OCI-LY3 (cell line): ENCODE measurements at regions not wholly inside any gene's neighbourhood (a gene's known extent, or its start where the extent isn't known, plus 50 kb on each side); places are given as distances from the start of the nearest gene placed in this dataset.

Experiments
- H2AFZ ChIP-seq: fragments of 200-600, 300-600 bp; shearing (Covaris generic); 2 replicates; pipeline ENCODE4 v1.6.0; 2014; ENCODE audit warnings: antibody characterized with exemption, low read depth, low read length
- H3K27ac ChIP-seq: fragments of 200-600, 300-600 bp; sonication (generic); 2 replicates; pipeline ENCODE4 v1.5.1; 2014; ENCODE audit warnings: mild to moderate bottlenecking, low read length, moderate library complexity, mixed read lengths
- H3K27me3 ChIP-seq: fragments of 200-600, 300-600 bp; sonication (generic); 2 replicates; pipeline ENCODE4 v1.6.1; 2014; ENCODE audit warnings: low read depth, low read length, mixed read lengths
- H3K36me3 ChIP-seq: fragments of 200-600, 300-600 bp; sonication (generic); replicated peaks from 2 replicates; pipeline ENCODE3; 2014; ENCODE audit warnings: low read depth, low read length, mixed read lengths
- H3K4me1 ChIP-seq: fragments of 300-600, 200-600 bp; sonication (generic); 2 replicates; pipeline ENCODE4 v1.6.1; 2014; ENCODE audit warnings: low read length, mixed read lengths
- H3K4me2 ChIP-seq: fragments of 200-600, 300-600 bp; sonication (generic); 2 replicates; pipeline ENCODE4 v1.6.1; 2014; ENCODE audit warnings: low read length, mixed read lengths
- H3K4me3 ChIP-seq: fragments of 300-600, 200-600 bp; sonication (generic); 2 replicates; pipeline ENCODE4 v1.5.1; 2014; ENCODE audit warnings: antibody characterized with exemption, mild to moderate bottlenecking, low read length, moderate library complexity
- H3K79me2 ChIP-seq: fragments of 300-600, 200-600 bp; shearing (Covaris generic); 2 replicates; pipeline ENCODE4 v1.6.1; 2014; ENCODE audit warnings: mild to moderate bottlenecking, low read length, mixed read lengths
- H3K9ac ChIP-seq: fragments of 300-600, 200-600 bp; shearing (Covaris generic); 2 replicates; pipeline ENCODE4 v1.6.0; 2014; ENCODE audit warnings: mild to moderate bottlenecking, low read length, moderate library complexity
- H3K9me3 ChIP-seq: fragments of 200-600, 300-600 bp; shearing (Covaris generic); 2 replicates; pipeline ENCODE4 v1.6.1; 2014; ENCODE audit warnings: low read length, mixed read lengths; ENCODE audit not compliant: insufficient read depth
- H4K20me1 ChIP-seq: fragments of 200-600, 300-600 bp; sonication (generic); 2 replicates; pipeline ENCODE4 v1.6.1; 2016; ENCODE audit warnings: low read length, mixed read lengths; ENCODE audit not compliant: insufficient read depth
- EZH2phosphoT487 ChIP-seq: fragments of 200-600 bp; shearing (Covaris generic); IDR thresholded peaks from 2 replicates; pipeline ENCODE4 v1.6.1; 2018; ENCODE audit warnings: antibody characterized with exemption, mixed run types, low read depth
- TF ChIP-seq, protein P1 (sequence below): fragments of 200-600, 300-600 bp; sonication (generic); IDR thresholded peaks from 2 replicates; pipeline ENCODE4 v1.5.1; 2014; ENCODE audit warnings: antibody characterized with exemption, low read length, low read depth

DNA sequence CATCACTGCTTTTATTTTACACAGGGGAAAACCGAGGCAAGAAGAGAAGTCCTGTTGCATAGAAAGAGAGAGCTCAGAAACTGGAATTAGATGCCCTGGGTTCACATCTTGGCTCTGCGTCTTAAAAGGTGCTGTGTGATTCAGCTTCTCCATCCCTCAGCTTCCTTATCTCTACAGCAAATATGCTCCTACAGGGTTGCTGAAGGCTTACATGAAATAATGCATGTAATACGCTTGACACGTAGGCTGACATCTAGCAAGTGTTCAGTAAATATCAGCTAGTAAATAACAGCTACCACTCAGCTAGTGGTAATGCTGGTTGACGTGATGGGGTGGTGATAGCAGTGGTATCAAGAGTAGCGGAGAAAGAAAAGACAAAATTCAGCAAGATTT, 77.1 kb upstream of the CD55 start:
- Histone ChIP-seq H3K27me3 (peaks cover 28% of the 10 kb centered on the region; the same call in 1 of the 2 replicates), H2AFZ (no peak overlapping the region), H3K9me3 (no peaks in the 10 kb centered on the region), H3K79me2 (no peaks in the 10 kb centered on the region), H3K36me3 (no peaks in the 10 kb centered on the region), H3K4me3 (no peak overlapping the region), H3K9ac (no peak overlapping the region), H3K4me2 (no peak overlapping the region), H4K20me1 (no peaks in the 10 kb centered on the region), H3K4me1 (peaks cover 8% of the 10 kb centered on the region), H3K27ac (no peak overlapping the region)
- TF ChIP-seq, protein P1, sequence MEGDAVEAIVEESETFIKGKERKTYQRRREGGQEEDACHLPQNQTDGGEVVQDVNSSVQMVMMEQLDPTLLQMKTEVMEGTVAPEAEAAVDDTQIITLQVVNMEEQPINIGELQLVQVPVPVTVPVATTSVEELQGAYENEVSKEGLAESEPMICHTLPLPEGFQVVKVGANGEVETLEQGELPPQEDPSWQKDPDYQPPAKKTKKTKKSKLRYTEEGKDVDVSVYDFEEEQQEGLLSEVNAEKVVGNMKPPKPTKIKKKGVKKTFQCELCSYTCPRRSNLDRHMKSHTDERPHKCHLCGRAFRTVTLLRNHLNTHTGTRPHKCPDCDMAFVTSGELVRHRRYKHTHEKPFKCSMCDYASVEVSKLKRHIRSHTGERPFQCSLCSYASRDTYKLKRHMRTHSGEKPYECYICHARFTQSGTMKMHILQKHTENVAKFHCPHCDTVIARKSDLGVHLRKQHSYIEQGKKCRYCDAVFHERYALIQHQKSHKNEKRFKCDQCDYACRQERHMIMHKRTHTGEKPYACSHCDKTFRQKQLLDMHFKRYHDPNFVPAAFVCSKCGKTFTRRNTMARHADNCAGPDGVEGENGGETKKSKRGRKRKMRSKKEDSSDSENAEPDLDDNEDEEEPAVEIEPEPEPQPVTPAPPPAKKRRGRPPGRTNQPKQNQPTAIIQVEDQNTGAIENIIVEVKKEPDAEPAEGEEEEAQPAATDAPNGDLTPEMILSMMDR, result no peak
- TF ChIP-seq EZH2phosphoT487, result no peak

DNA sequence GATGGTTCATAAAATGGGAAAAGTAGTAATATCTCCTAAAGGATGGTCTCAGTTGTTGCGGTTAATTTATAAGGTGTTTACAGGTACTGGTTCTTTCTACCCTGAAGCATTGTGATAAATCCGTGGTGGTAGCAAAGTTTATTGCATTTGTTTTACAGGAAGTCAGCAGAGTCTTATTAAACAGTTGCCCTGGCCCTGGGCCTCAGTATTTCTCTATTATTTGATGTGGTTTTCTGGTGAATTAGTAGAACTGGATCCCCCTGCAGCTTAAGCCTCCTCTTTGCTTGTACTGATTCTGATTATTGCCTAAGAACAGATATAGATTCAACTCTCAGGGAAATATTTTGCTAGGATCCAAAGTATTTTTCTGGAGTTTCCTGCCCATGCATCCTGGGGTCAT, 76.4 kb upstream of the CD55 start:
- Histone ChIP-seq H3K4me1 (peaks cover 2% of the 10 kb centered on the region), H3K27ac (no peak overlapping the region), H3K27me3 (peaks cover 28% of the 10 kb centered on the region; the same call in 1 of the 2 replicates), H4K20me1 (no peaks in the 10 kb centered on the region), H3K4me2 (no peak overlapping the region), H3K4me3 (no peak overlapping the region), H2AFZ (no peak overlapping the region), H3K36me3 (no peaks in the 10 kb centered on the region), H3K79me2 (no peaks in the 10 kb centered on the region), H3K9me3 (no peaks in the 10 kb centered on the region), H3K9ac (no peak overlapping the region)
- TF ChIP-seq, protein P1, result no peak
- no peak for TF ChIP-seq EZH2phosphoT487

DNA sequence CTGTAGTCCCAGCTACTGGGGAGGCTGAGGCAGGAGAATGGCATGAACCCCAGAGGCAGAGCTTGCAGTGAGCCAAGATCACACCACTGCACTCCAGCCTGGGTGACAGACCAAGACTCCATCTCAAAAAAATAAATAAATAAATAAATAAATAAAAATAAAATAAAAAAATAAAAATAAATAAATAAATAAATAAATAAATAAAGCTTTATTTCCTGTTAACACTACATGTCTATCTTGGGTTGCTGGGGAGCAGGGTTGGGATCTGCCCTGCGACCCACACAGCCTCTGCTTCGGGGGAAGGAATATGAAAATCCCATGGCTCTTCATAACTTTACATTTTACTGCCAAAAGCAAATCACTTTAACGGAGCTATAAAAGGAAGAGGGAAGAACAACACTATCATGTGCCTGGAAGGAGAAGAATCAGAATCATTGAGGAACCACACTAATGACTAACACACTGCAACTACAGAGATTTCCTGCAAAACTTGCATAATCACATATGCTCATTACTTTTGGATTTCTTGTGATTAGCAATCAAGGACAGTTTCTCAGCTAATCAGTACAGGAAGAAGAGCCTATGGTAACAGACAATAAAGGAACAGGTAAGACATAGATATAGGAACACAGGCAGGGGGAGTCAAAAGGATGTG, 72.8 kb upstream of the CD55 start:
- Histone ChIP-seq H3K36me3 (no peaks in the 10 kb centered on the region), H2AFZ (no peak overlapping the region), H3K4me1 (no peaks in the 10 kb centered on the region), H3K27me3 (peaks cover 26% of the 10 kb centered on the region; the same call in 1 of the 2 replicates), H3K4me3 (no peak overlapping the region), H3K79me2 (no peaks in the 10 kb centered on the region), H3K9ac (no peak overlapping the region), H3K27ac (no peak overlapping the region), H4K20me1 (no peaks in the 10 kb centered on the region), H3K9me3 (no peaks in the 10 kb centered on the region), H3K4me2 (no peak overlapping the region)
- no peak for TF ChIP-seq EZH2phosphoT487
- TF ChIP-seq, protein P1, result no peak

GRCh38 chr1:207250431-207250830, 71.0 kb upstream of the CD55 start:
- H3K4me2 ChIP-seq, result no peak overlapping the region

More at GRCh38 chr1:207250431-207250830, 71.0 kb upstream of the CD55 start:
- TF ChIP-seq, protein P1, result no peak
- no peak for TF ChIP-seq EZH2phosphoT487
- H3K4me3 ChIP-seq, result no peak overlapping the region
- H4K20me1 ChIP-seq, result no peaks in the 10 kb centered on the region
- no peaks in the 10 kb centered on the region for H3K79me2 ChIP-seq
- no peaks in the 10 kb centered on the region for H3K4me1 ChIP-seq
- 0 out of 2 replicates have a peak, but pooled peaks cover 13% of the 10 kb centered on the region for H3K27me3 ChIP-seq
- H3K9me3 ChIP-seq, result no peaks in the 10 kb centered on the region
- no peak overlapping the region for H3K27ac ChIP-seq
- H2AFZ ChIP-seq, result no peak overlapping the region
- H3K9ac ChIP-seq, result no peak overlapping the region
- H3K36me3 ChIP-seq, result no peaks in the 10 kb centered on the region
